SK-N-SH treated with all-trans-retinoic acid at 6 μM for 48 hours (cell line): ENCODE measurements at regions not wholly inside any gene's neighbourhood (a gene's known extent, or its start where the extent isn't known, plus 50 kb on each side); places are given as distances from the start of the nearest gene placed in this dataset.

Source experiments
- SNAI2 ChIP-seq: fragments of 250-450 bp; sonication (Bioruptor Pico); IDR thresholded peaks from 2 replicates; pipeline ENCODE4 v1.5.0; 2020; ENCODE audit warnings: mild to moderate bottlenecking, moderate library complexity
- TF ChIP-seq, protein P1 (sequence below): fragments of 250-450 bp; sonication (Bioruptor Pico); IDR thresholded peaks from 2 replicates; pipeline ENCODE4 v1.8.0; 2020; ENCODE audit warnings: mild to moderate bottlenecking, moderate library complexity, borderline replicate concordance

DNA sequence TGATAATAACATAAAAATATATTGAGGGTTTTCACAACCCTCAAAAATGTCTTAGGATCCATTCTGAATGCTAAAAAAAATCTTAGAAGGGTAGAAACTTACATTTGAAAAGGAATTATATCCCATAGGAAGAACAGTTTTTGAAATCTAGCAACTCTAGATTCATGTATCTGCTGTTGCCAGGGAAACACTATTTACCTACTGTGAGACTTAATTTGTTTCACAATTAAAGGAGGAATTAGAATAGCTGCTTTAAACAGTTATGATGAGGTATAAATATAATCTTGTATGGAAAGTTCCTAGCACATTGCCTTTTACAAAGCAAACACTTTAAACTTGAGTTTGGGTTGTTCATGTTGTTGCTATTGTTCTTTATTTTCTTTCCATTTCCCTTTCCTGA lies 988.2 kb downstream of the SUCLG1 start:
- TF ChIP-seq SNAI2 = no peak
- TF ChIP-seq, protein P1, sequence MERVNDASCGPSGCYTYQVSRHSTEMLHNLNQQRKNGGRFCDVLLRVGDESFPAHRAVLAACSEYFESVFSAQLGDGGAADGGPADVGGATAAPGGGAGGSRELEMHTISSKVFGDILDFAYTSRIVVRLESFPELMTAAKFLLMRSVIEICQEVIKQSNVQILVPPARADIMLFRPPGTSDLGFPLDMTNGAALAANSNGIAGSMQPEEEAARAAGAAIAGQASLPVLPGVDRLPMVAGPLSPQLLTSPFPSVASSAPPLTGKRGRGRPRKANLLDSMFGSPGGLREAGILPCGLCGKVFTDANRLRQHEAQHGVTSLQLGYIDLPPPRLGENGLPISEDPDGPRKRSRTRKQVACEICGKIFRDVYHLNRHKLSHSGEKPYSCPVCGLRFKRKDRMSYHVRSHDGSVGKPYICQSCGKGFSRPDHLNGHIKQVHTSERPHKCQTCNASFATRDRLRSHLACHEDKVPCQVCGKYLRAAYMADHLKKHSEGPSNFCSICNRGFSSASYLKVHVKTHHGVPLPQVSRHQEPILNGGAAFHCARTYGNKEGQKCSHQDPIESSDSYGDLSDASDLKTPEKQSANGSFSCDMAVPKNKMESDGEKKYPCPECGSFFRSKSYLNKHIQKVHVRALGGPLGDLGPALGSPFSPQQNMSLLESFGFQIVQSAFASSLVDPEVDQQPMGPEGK (CRISPR knock-in tag) = no peak
